Endothelial cell of umbilical vein (primary cell): ENCODE measurements at regions not wholly inside any gene's neighbourhood (a gene's known extent, or its start where the extent isn't known, plus 50 kb on each side); places are given as distances from the start of the nearest gene placed in this dataset.

Source experiments
- POLR2A ChIP-seq: IDR thresholded peaks from 2 replicates; pipeline ENCODE4 v1.6.1; 2012; ENCODE audit warnings: low read depth, mild to moderate bottlenecking, control low read depth, low read length
- TF ChIP-seq, protein P1 (sequence below), 2 donors: IDR thresholded peaks; 1 replicate in 1 of 2; 2 replicates in 1 of 2; pipeline ENCODE4 v1.5.1; 2011; ENCODE audit warnings: low read length in 2 of 2, mild to moderate bottlenecking in 2 of 2, moderate library complexity in 2 of 2, control low read depth in 1 of 2, inconsistent platforms in 1 of 2, low read depth in 1 of 2; ENCODE audit not compliant: insufficient read depth in 1 of 2; ENCODE audit errors: extremely low read depth in 1 of 2

DNA sequence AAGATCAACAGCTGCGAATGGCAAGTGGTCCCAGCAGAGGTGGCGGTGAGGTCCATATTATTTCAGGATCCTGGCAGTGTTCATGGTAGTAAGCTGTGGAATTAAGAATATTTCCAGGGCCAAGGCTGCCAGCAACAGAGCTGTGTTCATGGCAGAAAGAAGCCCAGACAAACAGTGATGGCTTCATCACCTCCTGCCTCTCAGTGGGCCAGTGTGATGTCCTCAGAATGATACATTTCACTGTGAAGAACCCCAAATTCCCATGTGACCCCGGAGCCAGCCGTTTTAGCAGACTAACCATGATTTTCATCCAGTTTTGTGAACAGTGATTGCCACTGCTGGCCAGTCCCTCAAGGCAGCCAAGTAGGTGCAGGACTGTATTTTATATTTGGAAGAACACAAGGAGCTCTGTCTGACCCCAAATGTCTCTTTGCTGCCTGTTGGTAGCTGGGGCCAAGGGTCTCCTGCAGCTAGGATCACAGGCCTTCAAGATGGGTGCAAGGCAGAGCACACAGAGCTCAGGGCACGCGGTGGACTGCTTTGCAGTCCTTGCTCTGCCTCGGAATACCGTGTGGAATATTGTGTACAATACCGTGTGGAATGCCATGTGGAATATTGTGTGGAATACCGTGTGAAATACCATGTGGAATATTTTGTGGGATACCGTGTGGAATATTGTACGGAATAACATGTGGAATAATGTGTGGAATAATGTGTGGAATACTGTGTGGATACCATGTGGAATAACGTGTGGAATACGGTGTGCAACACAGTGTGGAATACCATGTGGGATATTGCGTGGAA, 132.3 kb upstream of the CHST15 start:
- TF ChIP-seq, protein P1, sequence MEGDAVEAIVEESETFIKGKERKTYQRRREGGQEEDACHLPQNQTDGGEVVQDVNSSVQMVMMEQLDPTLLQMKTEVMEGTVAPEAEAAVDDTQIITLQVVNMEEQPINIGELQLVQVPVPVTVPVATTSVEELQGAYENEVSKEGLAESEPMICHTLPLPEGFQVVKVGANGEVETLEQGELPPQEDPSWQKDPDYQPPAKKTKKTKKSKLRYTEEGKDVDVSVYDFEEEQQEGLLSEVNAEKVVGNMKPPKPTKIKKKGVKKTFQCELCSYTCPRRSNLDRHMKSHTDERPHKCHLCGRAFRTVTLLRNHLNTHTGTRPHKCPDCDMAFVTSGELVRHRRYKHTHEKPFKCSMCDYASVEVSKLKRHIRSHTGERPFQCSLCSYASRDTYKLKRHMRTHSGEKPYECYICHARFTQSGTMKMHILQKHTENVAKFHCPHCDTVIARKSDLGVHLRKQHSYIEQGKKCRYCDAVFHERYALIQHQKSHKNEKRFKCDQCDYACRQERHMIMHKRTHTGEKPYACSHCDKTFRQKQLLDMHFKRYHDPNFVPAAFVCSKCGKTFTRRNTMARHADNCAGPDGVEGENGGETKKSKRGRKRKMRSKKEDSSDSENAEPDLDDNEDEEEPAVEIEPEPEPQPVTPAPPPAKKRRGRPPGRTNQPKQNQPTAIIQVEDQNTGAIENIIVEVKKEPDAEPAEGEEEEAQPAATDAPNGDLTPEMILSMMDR (IDR thresholded peaks at IDR 0.05; ENCODE audit: extremely low read depth in 1 of 2, insufficient read depth in 1 of 2, low read depth in 1 of 2, low read length in 2 of 2), result no peak
- no peak for TF ChIP-seq POLR2A
